ENCODE measurements at regions not wholly inside any gene's neighbourhood (a gene's known extent, or its start where the extent isn't known, plus 50 kb on each side); places are given as distances from the start of the nearest gene placed in this dataset.

GRCh38 chr10:3418041-3418754, 245.6 kb upstream of the PITRM1 start:
- no peak for TF ChIP-seq CTCF (conservative IDR thresholded peaks at IDR 0.05 in 1 of 2, IDR thresholded peaks at IDR 0.05 in 1 of 2; ENCODE audit: low read depth in 1 of 2, low read length in 2 of 2)
- TF ChIP-seq EZH2 (IDR thresholded peaks at IDR 0.05; ENCODE audit: low read length, missing control alignments): no peak
- no peaks in the 10 kb centered on the region for H3K79me2 ChIP-seq (ENCODE audit: control insufficient read depth, insufficient read depth, low read length)
- H3K36me3 ChIP-seq (ENCODE audit: control insufficient read depth, insufficient read depth, low read length): no peaks in the 10 kb centered on the region
- peak in 1 of 2 donors; percentile 47 for DNase-seq (ENCODE audit: low read depth in 2 of 2)
- H3K4me3 ChIP-seq (replicated peaks in 1 of 4; ENCODE audit: control extremely low read depth in 1 of 4, insufficient read depth in 1 of 4, low read depth in 3 of 4, low read length in 4 of 4): no peak overlapping the region
- H3K9me3 ChIP-seq (ENCODE audit: control insufficient read depth, insufficient read depth, low read depth, low read length): no peaks in the 10 kb centered on the region
- no peaks in the 10 kb centered on the region for H4K20me1 ChIP-seq (ENCODE audit: control insufficient read depth, extremely low read depth, insufficient read depth, low read length)
- no peaks in the 10 kb centered on the region for H3K4me1 ChIP-seq (ENCODE audit: control insufficient read depth, extremely low read depth, insufficient read depth, low read length)
- H3K27ac ChIP-seq (ENCODE audit: insufficient read depth, low read length): no peak overlapping the region
- H2AFZ ChIP-seq (ENCODE audit: low read length): no peak overlapping the region
- no peaks in the 10 kb centered on the region for H3K27me3 ChIP-seq (ENCODE audit: control insufficient read depth, insufficient read depth, low read length)
- no peak overlapping the region for H3K9ac ChIP-seq (ENCODE audit: insufficient read depth, low read length)
- H3K4me2 ChIP-seq (ENCODE audit: extremely low read depth, insufficient read depth, low read length): no peak overlapping the region

- no peak overlapping the region for H3K4me2 ChIP-seq (ENCODE audit: extremely low read depth, insufficient read depth, low read length)
- TF ChIP-seq EZH2 (IDR thresholded peaks at IDR 0.05; ENCODE audit: low read length, missing control alignments): no peak
- TF ChIP-seq CTCF (conservative IDR thresholded peaks at IDR 0.05 in 1 of 2, IDR thresholded peaks at IDR 0.05 in 1 of 2; ENCODE audit: low read depth in 1 of 2, low read length in 2 of 2): no peak
- no peak overlapping the region for H3K27ac ChIP-seq (ENCODE audit: insufficient read depth, low read length)
Measured at GRCh38 chr10:3417096-3417495, 244.5 kb upstream of the PITRM1 start.

GRCh38 chr10:3415878-3416605, 243.5 kb upstream of the PITRM1 start:
- H3K27ac ChIP-seq (ENCODE audit: insufficient read depth, low read length): no peak overlapping the region
- H3K4me1 ChIP-seq (ENCODE audit: control insufficient read depth, extremely low read depth, insufficient read depth, low read length): no peaks in the 10 kb centered on the region
- no peaks in the 10 kb centered on the region for H3K79me2 ChIP-seq (ENCODE audit: control insufficient read depth, insufficient read depth, low read length)
- no peaks in the 10 kb centered on the region for H3K36me3 ChIP-seq (ENCODE audit: control insufficient read depth, insufficient read depth, low read length)
- TF ChIP-seq CTCF (conservative IDR thresholded peaks at IDR 0.05 in 1 of 2, IDR thresholded peaks at IDR 0.05 in 1 of 2; ENCODE audit: low read depth in 1 of 2, low read length in 2 of 2) (no peak), EZH2 (IDR thresholded peaks at IDR 0.05; ENCODE audit: low read length, missing control alignments) (no peak)
- H3K27me3 ChIP-seq (ENCODE audit: control insufficient read depth, insufficient read depth, low read length): no peaks in the 10 kb centered on the region
- no peak for DNase-seq (ENCODE audit: low read depth in 2 of 2)
- no peaks in the 10 kb centered on the region for H3K9me3 ChIP-seq (ENCODE audit: control insufficient read depth, insufficient read depth, low read depth, low read length)
- H3K9ac ChIP-seq (ENCODE audit: insufficient read depth, low read length): no peak overlapping the region
- H2AFZ ChIP-seq (ENCODE audit: low read length): no peak overlapping the region
- H4K20me1 ChIP-seq (ENCODE audit: control insufficient read depth, extremely low read depth, insufficient read depth, low read length): no peaks in the 10 kb centered on the region
- H3K4me2 ChIP-seq (ENCODE audit: extremely low read depth, insufficient read depth, low read length): no peak overlapping the region
- no peak overlapping the region for H3K4me3 ChIP-seq (replicated peaks in 1 of 4; ENCODE audit: control extremely low read depth in 1 of 4, insufficient read depth in 1 of 4, low read depth in 3 of 4, low read length in 4 of 4)

More at GRCh38 chr10:3417096-3417495, 244.5 kb upstream of the PITRM1 start:
- H3K4me3 ChIP-seq (replicated peaks in 1 of 4; ENCODE audit: control extremely low read depth in 1 of 4, insufficient read depth in 1 of 4, low read depth in 3 of 4, low read length in 4 of 4): no peak overlapping the region
- H3K4me1 ChIP-seq (ENCODE audit: control insufficient read depth, extremely low read depth, insufficient read depth, low read length): no peaks in the 10 kb centered on the region
- no peaks in the 10 kb centered on the region for H3K9me3 ChIP-seq (ENCODE audit: control insufficient read depth, insufficient read depth, low read depth, low read length)
- no peaks in the 10 kb centered on the region for H3K36me3 ChIP-seq (ENCODE audit: control insufficient read depth, insufficient read depth, low read length)
- H3K9ac ChIP-seq (ENCODE audit: insufficient read depth, low read length): no peak overlapping the region
- no peaks in the 10 kb centered on the region for H3K79me2 ChIP-seq (ENCODE audit: control insufficient read depth, insufficient read depth, low read length)
- H2AFZ ChIP-seq (ENCODE audit: low read length): no peak overlapping the region
- H3K27me3 ChIP-seq (ENCODE audit: control insufficient read depth, insufficient read depth, low read length): no peaks in the 10 kb centered on the region
- DNase-seq (ENCODE audit: low read depth in 2 of 2): no peak
- H4K20me1 ChIP-seq (ENCODE audit: control insufficient read depth, extremely low read depth, insufficient read depth, low read length): no peaks in the 10 kb centered on the region
